Neutrophil (primary cell): ENCODE measurements at regions not wholly inside any gene's neighbourhood (a gene's known extent, or its start where the extent isn't known, plus 50 kb on each side); places are given as distances from the start of the nearest gene placed in this dataset.

Source experiments
- H3K27ac ChIP-seq: fragments of 200-600 bp; sonication (generic); 2 replicates; pipeline ENCODE4 v1.5.1; 2016; ENCODE audit warnings: mild to moderate bottlenecking, moderate library complexity
- H3K27me3 ChIP-seq: fragments of 200-600 bp; sonication (generic); 2 replicates; pipeline ENCODE4 v1.6.0; 2016; ENCODE audit warnings: mild to moderate bottlenecking
- H3K36me3 ChIP-seq: fragments of 200-600 bp; sonication (generic); 2 replicates; pipeline ENCODE4 v1.5.1; 2017
- H3K4me1 ChIP-seq, 2 experiments: fragments of 200-600 bp in 1 of 2; sonication (generic) in 1 of 2; 1 replicate in 1 of 2; 2 replicates in 1 of 2; pipeline versions ENCODE4 v1.5.1 to v1.6.1; 2013 to 2016; ENCODE audit warnings: low read depth in 1 of 2, low read length in 1 of 2, mild to moderate bottlenecking in 1 of 2, moderate library complexity in 1 of 2; ENCODE audit not compliant: control insufficient read depth in 1 of 2, insufficient read depth in 1 of 2
- H3K4me3 ChIP-seq, 2 experiments: fragments of 200-600 bp in 1 of 2; sonication (generic) in 1 of 2; 1 replicate in 1 of 2; 2 replicates in 1 of 2; pipeline ENCODE4 v1.5.1; 2013 to 2016; ENCODE audit warnings: low read depth in 1 of 2, low read length in 1 of 2, mild to moderate bottlenecking in 1 of 2, moderate library complexity in 1 of 2
- H3K9me3 ChIP-seq: fragments of 200-600 bp; sonication (generic); 2 replicates; pipeline ENCODE4 v1.5.1; 2016
- CTCF ChIP-seq: fragments of 200-600 bp; sonication (generic); IDR thresholded peaks from 2 replicates; pipeline ENCODE4 v1.5.1; 2016; ENCODE audit warnings: antibody characterized with exemption

DNA sequence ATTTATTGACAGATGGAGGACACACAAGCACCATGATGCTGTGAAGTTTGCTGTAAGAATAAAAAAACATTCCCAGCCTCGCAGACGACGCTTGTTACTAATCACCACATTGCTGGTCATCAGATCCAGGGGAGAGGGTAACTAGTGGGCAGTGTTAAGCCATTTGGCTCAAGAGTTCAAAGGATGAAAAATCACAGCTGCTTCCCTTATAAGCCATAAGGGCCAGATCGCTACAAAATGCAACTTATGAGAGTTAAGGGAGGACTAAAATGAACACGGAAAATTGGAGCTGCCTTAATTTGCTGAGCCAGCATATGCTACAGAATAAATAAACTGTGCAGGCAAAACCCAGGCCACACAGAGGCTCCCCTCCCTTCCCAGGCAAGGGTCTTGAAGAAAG is 522.6 kb downstream of the TDRD15 start:
- Histone ChIP-seq H3K27ac (no peak overlapping the region), H3K9me3 (no peaks in the 10 kb centered on the region), H3K27me3 (no peaks in the 10 kb centered on the region), H3K4me3 (no peak overlapping the region), H3K36me3 (no peaks in the 10 kb centered on the region), H3K4me1 (no peaks in the 10 kb centered on the region)
- no peak for TF ChIP-seq CTCF

DNA sequence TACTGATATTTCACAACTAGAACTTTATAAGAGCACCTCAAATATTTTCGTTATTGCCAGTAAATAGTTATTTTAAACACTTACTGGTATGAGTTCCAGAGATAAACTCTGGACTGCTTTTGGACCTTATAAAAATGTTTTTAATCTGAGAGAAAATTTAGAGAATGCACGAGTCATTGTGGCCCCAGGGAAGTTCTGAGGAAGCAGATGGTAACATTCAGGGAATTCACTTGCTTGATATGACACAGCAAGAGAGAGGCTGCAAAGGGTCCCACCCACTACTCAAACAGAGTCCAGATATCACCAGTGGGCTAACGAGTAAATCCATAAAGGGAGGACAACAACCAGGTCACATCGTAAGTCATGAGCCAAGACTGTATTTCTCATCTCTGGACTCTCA is 526.8 kb downstream of the TDRD15 start:
- Histone ChIP-seq H3K4me1 (no peaks in the 10 kb centered on the region), H3K27me3 (no peaks in the 10 kb centered on the region), H3K36me3 (no peaks in the 10 kb centered on the region), H3K9me3 (no peaks in the 10 kb centered on the region), H3K4me3 (no peak overlapping the region), H3K27ac (no peak overlapping the region)
- TF ChIP-seq CTCF: no peak

GRCh38 chr2:21655136-21655535 is 531.4 kb downstream of the TDRD15 start:
- Histone ChIP-seq H3K4me3 (no peak overlapping the region), H3K27me3 (no peaks in the 10 kb centered on the region), H3K4me1 (no peaks in the 10 kb centered on the region), H3K27ac (no peak overlapping the region), H3K36me3 (no peaks in the 10 kb centered on the region), H3K9me3 (no peaks in the 10 kb centered on the region)
- no peak for TF ChIP-seq CTCF

DNA sequence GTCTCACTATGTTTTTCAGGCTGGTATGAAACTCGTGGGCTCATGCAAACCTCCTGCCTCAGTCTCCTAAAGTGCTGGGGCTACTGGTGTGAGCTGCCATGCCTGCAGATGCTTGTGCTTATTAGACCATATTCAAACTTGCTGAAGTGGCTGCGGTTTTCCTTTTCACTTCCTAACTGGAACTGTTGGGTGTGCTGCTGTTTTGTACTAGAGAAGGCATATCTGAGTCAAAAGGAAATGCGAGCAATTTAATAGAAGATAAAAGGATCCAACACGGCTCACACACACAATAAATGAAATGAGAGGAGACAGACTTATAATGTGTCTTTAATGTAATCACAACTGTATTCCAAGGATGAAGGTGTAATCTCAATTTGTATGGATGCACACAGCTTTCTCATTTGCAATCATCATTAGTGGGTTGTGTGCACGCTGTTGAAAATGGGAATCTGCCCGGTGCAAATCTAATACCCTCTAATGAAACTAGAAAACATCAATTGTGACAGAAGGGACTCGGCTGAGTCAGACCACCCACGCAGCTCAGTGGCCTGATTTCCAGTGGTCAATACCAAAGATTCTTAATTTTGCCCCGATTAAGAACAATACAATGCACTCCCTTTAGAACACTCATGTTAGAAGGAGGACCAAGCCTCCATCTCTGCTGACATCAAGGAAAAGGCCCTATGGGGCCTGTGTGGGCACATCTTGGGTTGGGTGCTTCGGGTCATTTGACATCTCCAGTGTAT is 532.7 kb downstream of the TDRD15 start:
- Histone ChIP-seq H3K36me3 (no peaks in the 10 kb centered on the region), H3K27ac (no peak overlapping the region), H3K27me3 (no peaks in the 10 kb centered on the region), H3K4me1 (no peaks in the 10 kb centered on the region), H3K9me3 (no peaks in the 10 kb centered on the region), H3K4me3 (no peak overlapping the region)
- TF ChIP-seq CTCF: no peak

DNA sequence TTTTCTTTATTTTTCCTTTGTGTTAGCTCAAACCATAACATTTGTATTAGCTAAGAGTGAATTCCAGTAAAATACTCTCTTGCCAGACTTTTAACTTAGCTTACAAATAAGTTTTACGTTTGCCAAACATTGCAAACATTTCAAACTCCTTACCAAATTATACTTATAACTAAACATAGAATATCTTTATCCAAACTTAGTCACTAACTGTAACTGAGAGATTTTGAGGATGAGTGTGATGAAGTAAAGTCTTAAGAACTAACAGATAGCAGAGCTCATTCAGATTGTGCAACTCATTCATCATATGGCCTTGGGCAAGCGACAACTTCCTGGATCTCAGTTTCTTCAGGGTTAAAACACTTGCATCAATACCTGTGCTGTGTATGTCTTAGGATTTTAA is 533.7 kb downstream of the TDRD15 start:
- TF ChIP-seq CTCF: no peak
- H3K4me3 ChIP-seq: no peak overlapping the region
- no peaks in the 10 kb centered on the region for H3K4me1 ChIP-seq
- no peaks in the 10 kb centered on the region for H3K27me3 ChIP-seq
- no peaks in the 10 kb centered on the region for H3K9me3 ChIP-seq
- no peak overlapping the region for H3K27ac ChIP-seq
- no peaks in the 10 kb centered on the region for H3K36me3 ChIP-seq
